ENCODE measurements at regions not wholly inside any gene's neighbourhood (a gene's known extent, or its start where the extent isn't known, plus 50 kb on each side); places are given as distances from the start of the nearest gene placed in this dataset.

DNA sequence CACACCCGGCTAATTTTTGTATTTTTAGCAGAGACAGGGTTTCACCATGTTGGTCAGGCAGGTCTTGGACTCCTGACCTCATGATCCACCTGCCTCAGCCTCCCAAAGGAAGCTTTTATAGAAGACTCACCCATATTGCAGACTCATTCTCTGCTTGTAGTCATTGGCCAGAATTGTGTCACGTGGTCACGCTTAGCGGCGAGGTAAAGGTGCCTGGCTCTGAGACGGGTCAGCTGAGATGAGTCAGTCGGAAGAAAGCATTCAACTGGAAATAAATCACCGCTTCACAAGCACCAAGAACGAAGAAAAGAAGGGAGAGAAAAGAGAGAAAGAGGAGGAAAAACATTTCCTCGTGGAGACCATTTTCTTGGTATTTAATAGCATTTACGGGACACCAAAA, 218.8 kb upstream of the NOCT start:
- TF ChIP-seq, protein P1, sequence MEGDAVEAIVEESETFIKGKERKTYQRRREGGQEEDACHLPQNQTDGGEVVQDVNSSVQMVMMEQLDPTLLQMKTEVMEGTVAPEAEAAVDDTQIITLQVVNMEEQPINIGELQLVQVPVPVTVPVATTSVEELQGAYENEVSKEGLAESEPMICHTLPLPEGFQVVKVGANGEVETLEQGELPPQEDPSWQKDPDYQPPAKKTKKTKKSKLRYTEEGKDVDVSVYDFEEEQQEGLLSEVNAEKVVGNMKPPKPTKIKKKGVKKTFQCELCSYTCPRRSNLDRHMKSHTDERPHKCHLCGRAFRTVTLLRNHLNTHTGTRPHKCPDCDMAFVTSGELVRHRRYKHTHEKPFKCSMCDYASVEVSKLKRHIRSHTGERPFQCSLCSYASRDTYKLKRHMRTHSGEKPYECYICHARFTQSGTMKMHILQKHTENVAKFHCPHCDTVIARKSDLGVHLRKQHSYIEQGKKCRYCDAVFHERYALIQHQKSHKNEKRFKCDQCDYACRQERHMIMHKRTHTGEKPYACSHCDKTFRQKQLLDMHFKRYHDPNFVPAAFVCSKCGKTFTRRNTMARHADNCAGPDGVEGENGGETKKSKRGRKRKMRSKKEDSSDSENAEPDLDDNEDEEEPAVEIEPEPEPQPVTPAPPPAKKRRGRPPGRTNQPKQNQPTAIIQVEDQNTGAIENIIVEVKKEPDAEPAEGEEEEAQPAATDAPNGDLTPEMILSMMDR (IDR thresholded peaks at IDR 0.05): no peak

DNA sequence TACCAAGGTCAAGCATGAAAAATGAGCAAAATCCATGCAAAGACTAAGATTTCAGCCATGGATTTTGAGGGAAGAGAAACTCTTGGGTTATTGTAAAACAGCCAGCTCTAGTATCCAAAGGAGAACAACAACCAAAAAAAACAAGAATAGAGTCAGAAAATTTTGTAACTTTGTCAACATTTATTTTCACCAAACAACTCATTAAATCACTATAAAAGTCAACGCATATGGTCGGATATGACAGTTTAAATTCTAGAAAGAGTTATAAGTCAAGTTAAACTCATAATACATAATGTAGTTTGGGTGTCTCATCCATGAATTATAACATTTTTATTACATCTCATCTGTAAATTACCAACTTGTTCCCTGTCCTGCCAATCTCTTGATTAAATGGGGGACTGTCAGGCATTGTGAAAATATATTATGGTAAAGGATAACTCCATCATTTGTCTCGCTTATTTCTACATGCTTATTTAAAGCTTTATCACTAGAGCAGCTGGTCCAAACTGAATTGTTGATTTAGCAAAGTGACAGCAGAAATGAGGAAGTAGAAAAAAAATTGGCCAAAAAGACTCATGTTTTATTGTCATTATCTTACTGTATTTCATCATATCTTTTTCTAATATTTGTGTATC, 224.8 kb upstream of the NOCT start:
- TF ChIP-seq, protein P1 (IDR thresholded peaks at IDR 0.05): no peak

GRCh38 chr4:138789796-138790195, 225.8 kb upstream of the NOCT start:
- TF ChIP-seq, protein P1 (IDR thresholded peaks at IDR 0.05): no peak

- TF ChIP-seq, protein P1 (IDR thresholded peaks at IDR 0.05): no peak
Measured at GRCh38 chr4:138788857-138789256, 226.7 kb upstream of the NOCT start.

GRCh38 chr4:138788267-138788790, 227.3 kb upstream of the NOCT start:
- TF ChIP-seq, protein P1 (IDR thresholded peaks at IDR 0.05): no peak

DNA sequence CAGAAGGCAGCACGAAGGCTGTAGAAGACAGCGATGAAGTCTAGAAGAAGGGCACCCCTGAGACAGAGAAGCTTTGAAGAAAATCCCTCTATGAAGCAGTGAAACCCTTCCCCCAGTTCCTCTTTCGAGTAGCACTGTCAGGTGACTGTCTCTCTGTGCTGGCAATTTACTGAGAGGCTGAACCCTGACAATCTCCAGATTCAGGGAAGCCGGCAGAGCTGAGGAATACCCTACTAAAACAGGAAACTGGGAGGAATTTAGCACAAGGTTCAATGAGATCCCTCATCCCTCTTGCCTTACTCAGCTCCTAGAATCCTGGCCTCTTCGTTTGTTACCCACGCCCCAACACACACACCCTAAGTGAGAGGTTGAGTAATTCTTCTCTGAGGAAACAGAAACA, 239.7 kb upstream of the NOCT start:
- TF ChIP-seq, protein P1 (IDR thresholded peaks at IDR 0.05): no peak

DNA sequence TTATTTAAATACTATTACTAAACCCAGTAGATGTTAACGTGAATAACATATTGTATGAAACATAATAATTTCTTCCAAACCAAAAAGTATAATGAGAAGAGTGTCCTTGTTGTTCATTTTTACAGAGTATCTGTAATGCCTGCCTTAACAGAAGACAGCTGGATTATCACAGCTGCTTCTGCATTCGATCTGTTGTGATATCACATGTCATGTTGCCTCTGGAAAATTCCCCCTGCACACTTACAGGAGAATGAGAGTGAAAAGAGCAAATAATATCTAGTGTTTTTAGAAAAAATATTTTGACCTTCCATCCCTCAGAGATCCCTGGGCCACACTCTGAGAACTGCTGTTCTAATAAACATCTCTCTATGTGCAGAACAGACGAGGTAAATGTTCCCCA, 240.1 kb upstream of the NOCT start:
- TF ChIP-seq, protein P1 (IDR thresholded peaks at IDR 0.05): no peak

DNA sequence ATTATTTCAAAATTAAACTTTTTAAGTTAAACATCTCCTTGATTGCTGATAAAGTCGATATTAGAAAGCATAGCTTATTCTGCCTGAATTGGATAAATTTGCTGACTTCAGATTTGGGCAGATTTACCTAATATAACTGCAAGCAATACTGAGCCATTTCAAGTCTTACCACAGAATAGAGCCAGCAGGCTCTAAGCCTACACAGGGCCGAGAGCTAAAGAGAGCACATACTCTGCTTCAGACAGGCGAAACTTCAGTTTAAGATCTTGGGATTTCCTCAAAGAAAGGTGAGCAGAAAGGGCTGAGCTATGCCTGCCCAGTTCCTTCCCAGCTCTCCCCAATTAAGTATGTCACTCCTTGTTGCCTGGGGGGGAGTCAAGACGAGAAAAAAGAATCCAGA, 240.6 kb upstream of the NOCT start:
- TF ChIP-seq, protein P1 (IDR thresholded peaks at IDR 0.05): no peak

Data from LNCAP (cell line).